Lower lobe of right lung (tissue), 2 donors: ENCODE measurements at regions not wholly inside any gene's neighbourhood (a gene's known extent, or its start where the extent isn't known, plus 50 kb on each side); places are given as distances from the start of the nearest gene placed in this dataset.

Experiments
- ATAC-seq, 2 donors: fragments of 200-7000 bp; cut with Tn5 transposase; one replicate each; pipeline ENCODE4 v1.9.1; 2020 to 2022; ENCODE audit warnings: mild to moderate bottlenecking in 2 of 2, moderate library complexity in 2 of 2
- DNase-seq: peaks from one replicate; pipeline ENCODE4 v3.0.0-alpha.2; 2020
- H3K27ac ChIP-seq: fragments of 200-600 bp; one replicate; pipeline ENCODE4 v1.8.0; 2022
- H3K27me3 ChIP-seq: fragments of 200-600 bp; one replicate; pipeline ENCODE4 v1.8.0; 2022; ENCODE audit warnings: low read depth
- H3K36me3 ChIP-seq: fragments of 200-600 bp; one replicate; pipeline ENCODE4 v1.8.0; 2022; ENCODE audit warnings: mild to moderate bottlenecking
- H3K4me1 ChIP-seq: fragments of 200-600 bp; one replicate; pipeline ENCODE4 v1.8.0; 2022
- H3K4me3 ChIP-seq: fragments of 200-600 bp; one replicate; pipeline ENCODE4 v1.8.0; 2022; ENCODE audit warnings: mild to moderate bottlenecking
- H3K9me3 ChIP-seq: fragments of 200-600 bp; one replicate; pipeline ENCODE4 v1.8.0; 2022
- CTCF ChIP-seq: fragments of 200-600 bp; IDR thresholded peaks from one replicate; pipeline ENCODE4 v1.8.0; 2022; ENCODE audit warnings: antibody characterized with exemption, mild to moderate bottlenecking
- intact Hi-C: fragments of 100-400 bp; cut with DNase I; formaldehyde crosslinking; loops from one replicate; pipeline ENCODE4 v1.11.0; 2022
- donor health status: DM: no; HTN: yes; CAD: no; lungs with severe emphysema.

GRCh38 chr5:174816858-174817257, 92.5 kb downstream of the MSX2 start:
- intact Hi-C loops = no loop called here
- Histone ChIP-seq H3K4me1 (no peaks in the 10 kb centered on the region), H3K27ac (no peak overlapping the region), H3K4me3 (no peak overlapping the region), H3K9me3 (no peaks in the 10 kb centered on the region), H3K36me3 (no peaks in the 10 kb centered on the region), H3K27me3 (no peaks in the 10 kb centered on the region)
- DNase-seq = no peak
- peak; percentile 10 for TF ChIP-seq CTCF
- ATAC-seq = no peak

GRCh38 chr5:174811438-174811837, 87.1 kb downstream of the MSX2 start:
- Histone ChIP-seq H3K9me3 (no peaks in the 10 kb centered on the region), H3K27me3 (no peaks in the 10 kb centered on the region), H3K4me3 (no peak overlapping the region), H3K4me1 (no peaks in the 10 kb centered on the region), H3K27ac (no peak overlapping the region), H3K36me3 (no peaks in the 10 kb centered on the region)
- intact Hi-C loops = no loop called here
- no peak for ATAC-seq
- no peak for DNase-seq
- no peak for TF ChIP-seq CTCF

GRCh38 chr5:174810796-174811195, 86.4 kb downstream of the MSX2 start:
- H3K9me3 ChIP-seq = no peaks in the 10 kb centered on the region
- H3K27me3 ChIP-seq = no peaks in the 10 kb centered on the region
- H3K4me3 ChIP-seq = no peak overlapping the region
- no peaks in the 10 kb centered on the region for H3K4me1 ChIP-seq
- no peak for TF ChIP-seq CTCF
- no peaks in the 10 kb centered on the region for H3K36me3 ChIP-seq
- no peak for DNase-seq
- intact Hi-C loops = no loop called here
- no peak for ATAC-seq
- H3K27ac ChIP-seq = no peak overlapping the region

GRCh38 chr5:174807471-174807870, 83.1 kb downstream of the MSX2 start:
- DNase-seq = no peak
- Histone ChIP-seq H3K36me3 (no peaks in the 10 kb centered on the region), H3K4me3 (no peak overlapping the region), H3K4me1 (no peaks in the 10 kb centered on the region), H3K27me3 (peaks cover 2% of the 10 kb centered on the region), H3K27ac (no peak overlapping the region), H3K9me3 (no peaks in the 10 kb centered on the region)
- no peak for ATAC-seq
- intact Hi-C loops = no loop called here
- TF ChIP-seq CTCF = no peak

- H3K9me3 ChIP-seq = no peaks in the 10 kb centered on the region
- no peak overlapping the region for H3K4me3 ChIP-seq
- H3K27me3 ChIP-seq = peaks cover 4% of the 10 kb centered on the region
- no peaks in the 10 kb centered on the region for H3K4me1 ChIP-seq
- TF ChIP-seq CTCF = no peak
- ATAC-seq (no peak), DNase-seq (no peak)
- intact Hi-C loops = no loop called here
- no peak overlapping the region for H3K27ac ChIP-seq
- H3K36me3 ChIP-seq = no peaks in the 10 kb centered on the region
Measured at GRCh38 chr5:174806729-174807128, 82.3 kb downstream of the MSX2 start.

- ATAC-seq = no peak
- TF ChIP-seq CTCF = no peak
- DNase-seq = no peak
- peaks cover 7% of the 10 kb centered on the region for H3K27me3 ChIP-seq
- no peaks in the 10 kb centered on the region for H3K36me3 ChIP-seq
- intact Hi-C loops = no loop called here
- H3K27ac ChIP-seq = no peak overlapping the region
- H3K4me1 ChIP-seq = no peaks in the 10 kb centered on the region
- no peaks in the 10 kb centered on the region for H3K9me3 ChIP-seq
- no peak overlapping the region for H3K4me3 ChIP-seq
Measured at GRCh38 chr5:174801798-174802197, 77.4 kb downstream of the MSX2 start.
